CD14-positive monocyte (primary cell): ENCODE measurements at regions not wholly inside any gene's neighbourhood (a gene's known extent, or its start where the extent isn't known, plus 50 kb on each side); places are given as distances from the start of the nearest gene placed in this dataset.

Experiments used
- DNase-seq, 3 donors: peaks; one replicate each; pipeline ENCODE4 v3.0.0-alpha.2; 2011 to 2022
- H2AFZ ChIP-seq: 2 replicates; pipeline ENCODE4 v1.6.0; 2012; ENCODE audit warnings: mild to moderate bottlenecking, low read depth, low read length, inconsistent platforms; ENCODE audit not compliant: insufficient read depth, poor library complexity, severe bottlenecking
- H3K27ac ChIP-seq, 2 donors: 1 replicate in 1 of 2; 2 replicates in 1 of 2; pipeline ENCODE4 v1.5.1; 2012 to 2013; ENCODE audit warnings: low read length in 2 of 2, control low read depth in 1 of 2, inconsistent platforms in 1 of 2, low read depth in 1 of 2, mild to moderate bottlenecking in 1 of 2
- H3K27me3 ChIP-seq, 2 donors: one replicate each; pipeline versions ENCODE4 v1.6.0 to v1.6.1; 2011 to 2013; ENCODE audit warnings: low read length in 2 of 2; ENCODE audit not compliant: control insufficient read depth in 2 of 2, insufficient read depth in 2 of 2
- H3K36me3 ChIP-seq, 2 donors: replicated peaks in 1 of 2; 1 replicate in 1 of 2; 2 replicates in 1 of 2; pipeline versions ENCODE4 v1.5.1 to v1.6.1; 2012 to 2013; ENCODE audit warnings: low read length in 2 of 2, control low read depth in 1 of 2, inconsistent platforms in 1 of 2, mild to moderate bottlenecking in 1 of 2; ENCODE audit not compliant: insufficient read depth in 2 of 2, control insufficient read depth in 1 of 2
- H3K4me1 ChIP-seq, 2 donors: 1 replicate in 1 of 2; 2 replicates in 1 of 2; pipeline versions ENCODE4 v1.5.1 to v1.6.1; 2012 to 2013; ENCODE audit warnings: low read length in 2 of 2, control low read depth in 1 of 2, inconsistent platforms in 1 of 2, mild to moderate bottlenecking in 1 of 2, moderate library complexity in 1 of 2; ENCODE audit not compliant: insufficient read depth in 2 of 2, control insufficient read depth in 1 of 2
- H3K4me2 ChIP-seq: replicated peaks from 2 replicates; pipeline ENCODE3; 2012; ENCODE audit warnings: low read length, moderate library complexity, mild to moderate bottlenecking; ENCODE audit not compliant: poor library complexity, severe bottlenecking; ENCODE audit errors: extremely low read depth
- H3K4me3 ChIP-seq, 3 experiments: fragments of 200-600 bp in 1 of 3; sonication (generic) in 1 of 3; replicated peaks in 1 of 3; 1 replicate in 2 of 3; 2 replicates in 1 of 3; pipeline ENCODE4 v1.5.1; 2011 to 2013; ENCODE audit warnings: low read length in 3 of 3, mild to moderate bottlenecking in 3 of 3, control low read depth in 2 of 3, low read depth in 2 of 3, inconsistent platforms in 1 of 3, moderate library complexity in 1 of 3
- H3K79me2 ChIP-seq: 2 replicates; pipeline ENCODE4 v1.6.0; 2012; ENCODE audit warnings: mild to moderate bottlenecking, control low read depth, inconsistent platforms, low read length, moderate library complexity; ENCODE audit not compliant: insufficient read depth
- H3K9ac ChIP-seq: 2 replicates; pipeline ENCODE4 v1.6.0; 2017; ENCODE audit warnings: low read length, mild to moderate bottlenecking; ENCODE audit not compliant: insufficient read depth, poor library complexity, severe bottlenecking
- H3K9me3 ChIP-seq, 2 donors: replicated peaks in 1 of 2; 1 replicate in 1 of 2; 2 replicates in 1 of 2; pipeline versions ENCODE4 v1.5.1 to v1.6.1; 2012 to 2013; ENCODE audit warnings: low read length in 2 of 2, control low read depth in 1 of 2; ENCODE audit not compliant: control insufficient read depth in 1 of 2, insufficient read depth in 1 of 2
- H4K20me1 ChIP-seq: 2 replicates; pipeline ENCODE4 v1.6.0; 2012; ENCODE audit warnings: mild to moderate bottlenecking, low read length, control low read depth, moderate library complexity; ENCODE audit not compliant: insufficient read depth
- H3K27ac Mint-ChIP-seq, 7 donors: one replicate each; pipeline ENCODE4 v1.8.0; 2020; ENCODE audit warnings: mild to moderate bottlenecking in 7 of 7, mixed read lengths in 7 of 7, moderate library complexity in 6 of 7, inconsistent platforms in 2 of 7
- H3K27me3 Mint-ChIP-seq, 3 donors: one replicate each; pipeline ENCODE4 v1.8.0; 2021 to 2022; ENCODE audit warnings: low read depth in 3 of 3, mild to moderate bottlenecking in 3 of 3, mixed read lengths in 3 of 3, moderate library complexity in 3 of 3, inconsistent platforms in 1 of 3
- H3K36me3 Mint-ChIP-seq, 2 donors: one replicate each; pipeline ENCODE4 v1.8.0; 2020; ENCODE audit warnings: mixed read lengths in 2 of 2, inconsistent platforms in 1 of 2, mild to moderate bottlenecking in 1 of 2
- H3K4me1 Mint-ChIP-seq: one replicate; pipeline ENCODE4 v1.8.0; 2020; ENCODE audit warnings: mild to moderate bottlenecking, mixed read lengths
- H3K4me3 Mint-ChIP-seq, 2 donors: one replicate each; pipeline ENCODE4 v1.8.0; 2020; ENCODE audit warnings: mild to moderate bottlenecking in 2 of 2, mixed read lengths in 2 of 2, moderate library complexity in 1 of 2
- H3K9me3 Mint-ChIP-seq, 7 donors: one replicate each; pipeline ENCODE4 v1.8.0; 2020 to 2022; ENCODE audit warnings: mixed read lengths in 7 of 7, mild to moderate bottlenecking in 6 of 7, moderate library complexity in 6 of 7, inconsistent platforms in 2 of 7
- CTCF ChIP-seq: fragments of 200-600 bp; IDR thresholded peaks from one replicate; pipeline ENCODE4 v1.8.0; 2022; ENCODE audit warnings: antibody characterized with exemption, mild to moderate bottlenecking
- WGBS: methylation state at CpG from one replicate; pipeline ENCODE4 v1.1.5; 2013; ENCODE audit warnings: missing lambda C conversion rate; ENCODE audit not compliant: insufficient coverage; 5-methylcytosine and 5-hydroxymethylcytosine counted together
- intact Hi-C, 2 donors: fragments of 100-400 bp; cut with micrococcal nuclease; formaldehyde crosslinking; loops; one replicate each; pipeline versions ENCODE4 v1.15.0 to v1.15.1; 2023

- DNase-seq = no peak
- no peak overlapping the region for H3K4me3 ChIP-seq
- Mint-ChIP-seq H3K27ac (no peak overlapping the region), H3K4me3 (no peak overlapping the region), H3K36me3 (peaks cover 0 to 3% of the 10 kb centered on the region in 2 donors), H3K27me3 (peaks cover 0 to 2% (median 0%) of the 10 kb centered on the region in 3 donors), H3K4me1 (peaks cover 27% of the 10 kb centered on the region), H3K9me3 (peaks cover 0 to 7% (median 3%) of the 10 kb centered on the region in 7 donors)
- peaks cover 16 to 20% of the 10 kb centered on the region in 2 donors for H3K4me1 ChIP-seq
- H3K27me3 ChIP-seq = no peaks in the 10 kb centered on the region
- H3K36me3 ChIP-seq = no peaks in the 10 kb centered on the region
- H3K9ac ChIP-seq = no peak overlapping the region
- no peak overlapping the region for H2AFZ ChIP-seq
- no peak overlapping the region for H3K4me2 ChIP-seq
- no peak overlapping the region for H3K27ac ChIP-seq
- H3K9me3 ChIP-seq = no peaks in the 10 kb centered on the region
- WGBS = no CpG with 5 or more reads among the region's 2 CpGs
- no peak for TF ChIP-seq CTCF
- no peaks in the 10 kb centered on the region for H4K20me1 ChIP-seq
- intact Hi-C loops = no loop called here
- H3K79me2 ChIP-seq = no peaks in the 10 kb centered on the region
Measured at GRCh38 chr3:98646680-98647079, 53.3 kb upstream of the CPOX start.

GRCh38 chr3:98647197-98647596 lies 53.8 kb upstream of the CPOX start:
- Mint-ChIP-seq H3K9me3 (peaks cover 0 to 7% (median 3%) of the 10 kb centered on the region in 7 donors), H3K36me3 (peaks cover 0 to 3% of the 10 kb centered on the region in 2 donors), H3K4me1 (peaks cover 31% of the 10 kb centered on the region), H3K27me3 (peaks cover 0 to 2% (median 0%) of the 10 kb centered on the region in 3 donors), H3K4me3 (no peak overlapping the region), H3K27ac (no peak overlapping the region)
- Histone ChIP-seq H4K20me1 (no peaks in the 10 kb centered on the region), H3K9ac (no peak overlapping the region), H3K36me3 (no peaks in the 10 kb centered on the region), H3K4me1 (peaks cover 18 to 25% of the 10 kb centered on the region in 2 donors), H3K4me3 (no peak overlapping the region), H3K4me2 (no peak overlapping the region), H2AFZ (no peak overlapping the region), H3K9me3 (no peaks in the 10 kb centered on the region), H3K27ac (no peak overlapping the region), H3K79me2 (no peaks in the 10 kb centered on the region), H3K27me3 (no peaks in the 10 kb centered on the region)
- intact Hi-C loops = no loop called here
- TF ChIP-seq CTCF = no peak
- DNase-seq = no peak
- WGBS = 89% methylated on average over 3 of the region's 4 CpGs
